SIG-M5 (cell line): ENCODE measurements at regions not wholly inside any gene's neighbourhood (a gene's known extent, or its start where the extent isn't known, plus 50 kb on each side); places are given as distances from the start of the nearest gene placed in this dataset.
A peak's percentile ranks its signal among the peaks of the same experiment; 100 is the strongest.

Experiments
- DNase-seq: peaks from one replicate; lab custom pipeline; 2025; lab: John Stamatoyannopoulos, UW

GRCh38 chr15:96005906-96006305, 324.6 kb upstream of the NR2F2 start:
- DNase-seq = no peak

GRCh38 chr15:96011136-96011535, 319.4 kb upstream of the NR2F2 start:
- no peak for DNase-seq

- no peak for DNase-seq
Measured at GRCh38 chr15:96014939-96015338, 315.6 kb upstream of the NR2F2 start.

GRCh38 chr15:96019114-96019513, 311.4 kb upstream of the NR2F2 start:
- DNase-seq = no peak

GRCh38 chr15:96020133-96020532, 310.4 kb upstream of the NR2F2 start:
- no peak for DNase-seq

GRCh38 chr15:96020797-96021196, 309.7 kb upstream of the NR2F2 start:
- no peak for DNase-seq

GRCh38 chr15:96023081-96023480, 307.4 kb upstream of the NR2F2 start:
- no peak for DNase-seq

GRCh38 chr15:96027501-96027900, 303.0 kb upstream of the NR2F2 start:
- DNase-seq = no peak

- DNase-seq = no peak
Measured at GRCh38 chr15:96028620-96029019, 301.9 kb upstream of the NR2F2 start.

- no peak for DNase-seq
Measured at GRCh38 chr15:96029172-96029571, 301.3 kb upstream of the NR2F2 start.

GRCh38 chr15:96031426-96032110, 298.9 kb upstream of the NR2F2 start:
- no peak for DNase-seq

GRCh38 chr15:96035091-96035490, 295.4 kb upstream of the NR2F2 start:
- DNase-seq = no peak

GRCh38 chr15:96035635-96036034, 294.9 kb upstream of the NR2F2 start:
- DNase-seq = no peak

- no peak for DNase-seq
Measured at GRCh38 chr15:96037584-96037983, 292.9 kb upstream of the NR2F2 start.

- no peak for DNase-seq
Measured at GRCh38 chr15:96038131-96038530, 292.4 kb upstream of the NR2F2 start.

- no peak for DNase-seq
Measured at GRCh38 chr15:96038650-96039049, 291.9 kb upstream of the NR2F2 start.

GRCh38 chr15:96041982-96042733, 288.3 kb upstream of the NR2F2 start:
- no peak for DNase-seq

- peak; percentile 57 for DNase-seq
Measured at GRCh38 chr15:96042734-96043224, 287.7 kb upstream of the NR2F2 start.

- no peak for DNase-seq
Measured at GRCh38 chr15:96043591-96044171, 286.8 kb upstream of the NR2F2 start.

GRCh38 chr15:96046620-96047240, 283.8 kb upstream of the NR2F2 start:
- no peak for DNase-seq

- DNase-seq = no peak
Measured at GRCh38 chr15:96047255-96047931, 283.1 kb upstream of the NR2F2 start.

GRCh38 chr15:96049323-96049722, 281.2 kb upstream of the NR2F2 start:
- DNase-seq = no peak
